HCT116 (cell line): ENCODE measurements at regions not wholly inside any gene's neighbourhood (a gene's known extent, or its start where the extent isn't known, plus 50 kb on each side); places are given as distances from the start of the nearest gene placed in this dataset.

ENCODE experiments used
- EZH2phosphoT487 ChIP-seq: fragments of 200-600 bp; IDR thresholded peaks from 2 replicates; pipeline ENCODE4 v1.6.1; 2018; ENCODE audit warnings: antibody characterized with exemption, borderline replicate concordance
- POLR2A ChIP-seq: IDR thresholded peaks from 2 replicates; pipeline ENCODE4 v1.7.0; 2011; ENCODE audit warnings: borderline replicate concordance; ENCODE audit not compliant: insufficient read depth, insufficient read length; ENCODE audit errors: extremely low read depth
- POLR2AphosphoS5 ChIP-seq: IDR thresholded peaks from 2 replicates; pipeline ENCODE4 v1.6.1; 2011; ENCODE audit warnings: mild to moderate bottlenecking, low read depth, low read length, moderate library complexity
- RAD21 ChIP-seq: IDR thresholded peaks from 2 replicates; pipeline ENCODE4 v1.6.1; 2012; ENCODE audit warnings: low read depth, mild to moderate bottlenecking
- ZFX ChIP-seq: fragments of 450-650 bp; IDR thresholded peaks from 2 replicates; pipeline ENCODE4 v1.6.1; 2017
- TF ChIP-seq, protein P1 (sequence below): IDR thresholded peaks from 2 replicates; pipeline ENCODE4 v1.6.1; 2012
- TF ChIP-seq, protein P2 (sequence below): IDR thresholded peaks from 2 replicates; pipeline ENCODE4 v1.6.1; 2011; ENCODE audit warnings: mild to moderate bottlenecking, low read length, moderate library complexity; ENCODE audit not compliant: insufficient replicate concordance; ENCODE audit errors: extremely low read depth
- TF ChIP-seq, protein P3 (sequence below), 3 experiments: fragments of 200-600 bp in 1 of 3; sonication (generic) in 1 of 3; IDR thresholded peaks in 2 of 3; conservative IDR thresholded peaks in 1 of 3; 2 replicates each; pipeline ENCODE4 v1.5.1; 2012 to 2017; ENCODE audit warnings: low read depth in 2 of 3, low read length in 2 of 3, antibody characterized with exemption in 1 of 3, borderline replicate concordance in 1 of 3, control low read depth in 1 of 3, mild to moderate bottlenecking in 1 of 3, mixed read lengths in 1 of 3, mixed run types in 1 of 3, moderate library complexity in 1 of 3; ENCODE audit not compliant: insufficient read depth in 1 of 3

DNA sequence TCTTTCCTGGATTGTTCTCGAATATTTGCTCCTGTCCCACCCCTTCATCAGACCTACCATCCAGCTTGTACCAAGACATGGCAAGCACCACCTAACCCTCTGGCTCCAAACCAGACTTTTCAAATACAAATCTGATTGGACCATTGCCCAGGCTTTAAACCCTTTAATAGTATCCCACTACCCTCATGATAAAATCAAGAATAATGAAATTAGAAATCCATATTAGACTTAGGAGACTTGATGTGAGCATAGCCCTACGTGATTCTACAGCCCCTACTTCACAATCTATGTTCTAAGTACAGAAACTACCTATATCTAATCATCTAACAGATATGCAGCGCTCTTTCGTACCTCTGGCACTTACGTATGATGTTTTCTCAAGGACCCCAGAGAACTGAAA is 375.2 kb upstream of the CPEB2 start:
- TF ChIP-seq POLR2A (no peak), POLR2AphosphoS5 (no peak), ZFX (no peak), EZH2phosphoT487 (no peak), RAD21 (no peak)
- TF ChIP-seq, protein P1, sequence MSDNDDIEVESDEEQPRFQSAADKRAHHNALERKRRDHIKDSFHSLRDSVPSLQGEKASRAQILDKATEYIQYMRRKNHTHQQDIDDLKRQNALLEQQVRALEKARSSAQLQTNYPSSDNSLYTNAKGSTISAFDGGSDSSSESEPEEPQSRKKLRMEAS: no peak
- TF ChIP-seq, protein P2, sequence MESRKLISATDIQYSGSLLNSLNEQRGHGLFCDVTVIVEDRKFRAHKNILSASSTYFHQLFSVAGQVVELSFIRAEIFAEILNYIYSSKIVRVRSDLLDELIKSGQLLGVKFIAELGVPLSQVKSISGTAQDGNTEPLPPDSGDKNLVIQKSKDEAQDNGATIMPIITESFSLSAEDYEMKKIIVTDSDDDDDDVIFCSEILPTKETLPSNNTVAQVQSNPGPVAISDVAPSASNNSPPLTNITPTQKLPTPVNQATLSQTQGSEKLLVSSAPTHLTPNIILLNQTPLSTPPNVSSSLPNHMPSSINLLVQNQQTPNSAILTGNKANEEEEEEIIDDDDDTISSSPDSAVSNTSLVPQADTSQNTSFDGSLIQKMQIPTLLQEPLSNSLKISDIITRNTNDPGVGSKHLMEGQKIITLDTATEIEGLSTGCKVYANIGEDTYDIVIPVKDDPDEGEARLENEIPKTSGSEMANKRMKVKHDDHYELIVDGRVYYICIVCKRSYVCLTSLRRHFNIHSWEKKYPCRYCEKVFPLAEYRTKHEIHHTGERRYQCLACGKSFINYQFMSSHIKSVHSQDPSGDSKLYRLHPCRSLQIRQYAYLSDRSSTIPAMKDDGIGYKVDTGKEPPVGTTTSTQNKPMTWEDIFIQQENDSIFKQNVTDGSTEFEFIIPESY: no peak
- TF ChIP-seq, protein P3, sequence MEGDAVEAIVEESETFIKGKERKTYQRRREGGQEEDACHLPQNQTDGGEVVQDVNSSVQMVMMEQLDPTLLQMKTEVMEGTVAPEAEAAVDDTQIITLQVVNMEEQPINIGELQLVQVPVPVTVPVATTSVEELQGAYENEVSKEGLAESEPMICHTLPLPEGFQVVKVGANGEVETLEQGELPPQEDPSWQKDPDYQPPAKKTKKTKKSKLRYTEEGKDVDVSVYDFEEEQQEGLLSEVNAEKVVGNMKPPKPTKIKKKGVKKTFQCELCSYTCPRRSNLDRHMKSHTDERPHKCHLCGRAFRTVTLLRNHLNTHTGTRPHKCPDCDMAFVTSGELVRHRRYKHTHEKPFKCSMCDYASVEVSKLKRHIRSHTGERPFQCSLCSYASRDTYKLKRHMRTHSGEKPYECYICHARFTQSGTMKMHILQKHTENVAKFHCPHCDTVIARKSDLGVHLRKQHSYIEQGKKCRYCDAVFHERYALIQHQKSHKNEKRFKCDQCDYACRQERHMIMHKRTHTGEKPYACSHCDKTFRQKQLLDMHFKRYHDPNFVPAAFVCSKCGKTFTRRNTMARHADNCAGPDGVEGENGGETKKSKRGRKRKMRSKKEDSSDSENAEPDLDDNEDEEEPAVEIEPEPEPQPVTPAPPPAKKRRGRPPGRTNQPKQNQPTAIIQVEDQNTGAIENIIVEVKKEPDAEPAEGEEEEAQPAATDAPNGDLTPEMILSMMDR (IDR thresholded peaks at IDR 0.05 in 2 of 3, conservative IDR thresholded peaks at IDR 0.05 in 1 of 3; ENCODE audit: borderline replicate concordance in 1 of 3, insufficient read depth in 1 of 3, low read depth in 2 of 3, low read length in 2 of 3): no peak
